Muscle layer of duodenum (tissue), 2 donors: ENCODE measurements at regions not wholly inside any gene's neighbourhood (a gene's known extent, or its start where the extent isn't known, plus 50 kb on each side); places are given as distances from the start of the nearest gene placed in this dataset.

ENCODE experiments used
- H3K27ac ChIP-seq: one replicate; pipeline ENCODE4 v1.7.0; 2013; ENCODE audit warnings: mild to moderate bottlenecking, low read length
- H3K27me3 ChIP-seq: one replicate; pipeline ENCODE4 v1.7.0; 2013; ENCODE audit warnings: low read depth, mild to moderate bottlenecking, control low read depth, low read length
- H3K36me3 ChIP-seq, 2 donors: one replicate each; pipeline ENCODE4 v1.7.0; 2013; ENCODE audit warnings: low read length in 2 of 2, control low read depth in 1 of 2, mild to moderate bottlenecking in 1 of 2; ENCODE audit not compliant: insufficient read depth in 2 of 2, control insufficient read depth in 1 of 2
- H3K4me1 ChIP-seq, 2 donors: one replicate each; pipeline ENCODE4 v1.7.0; 2013; ENCODE audit warnings: low read length in 2 of 2, mild to moderate bottlenecking in 2 of 2, control low read depth in 1 of 2, moderate library complexity in 1 of 2; ENCODE audit not compliant: insufficient read depth in 2 of 2, control insufficient read depth in 1 of 2
- H3K4me3 ChIP-seq, 2 donors: one replicate each; pipeline ENCODE4 v1.7.0; 2013; ENCODE audit warnings: low read length in 2 of 2, low read depth in 1 of 2, mild to moderate bottlenecking in 1 of 2
- H3K9me3 ChIP-seq, 2 donors: one replicate each; pipeline ENCODE4 v1.7.0; 2013; ENCODE audit warnings: low read length in 2 of 2, control low read depth in 1 of 2, mild to moderate bottlenecking in 1 of 2; ENCODE audit not compliant: control insufficient read depth in 1 of 2
- donor health status: healthy.

GRCh38 chr2:200165687-200166086 lies 140.8 kb upstream of the SPATS2L start:
- Histone ChIP-seq H3K4me3 (no peak overlapping the region), H3K9me3 (peaks cover 0 to 7% of the 10 kb centered on the region in 2 donors), H3K4me1 (no peaks in the 10 kb centered on the region), H3K36me3 (no peaks in the 10 kb centered on the region), H3K27ac (no peak overlapping the region), H3K27me3 (no peaks in the 10 kb centered on the region)

- no peak overlapping the region for H3K4me3 ChIP-seq
- no peak overlapping the region for H3K27ac ChIP-seq
- peaks cover 0 to 7% of the 10 kb centered on the region in 2 donors for H3K9me3 ChIP-seq
- no peaks in the 10 kb centered on the region for H3K4me1 ChIP-seq
- H3K36me3 ChIP-seq: no peaks in the 10 kb centered on the region
- no peaks in the 10 kb centered on the region for H3K27me3 ChIP-seq
Measured at GRCh38 chr2:200168641-200169555, 137.6 kb upstream of the SPATS2L start.

- Histone ChIP-seq H3K9me3 (peaks cover 0 to 7% of the 10 kb centered on the region in 2 donors), H3K36me3 (no peaks in the 10 kb centered on the region), H3K27ac (no peak overlapping the region), H3K4me3 (no peak overlapping the region), H3K27me3 (no peaks in the 10 kb centered on the region), H3K4me1 (no peaks in the 10 kb centered on the region)
Measured at GRCh38 chr2:200170221-200170620, 136.3 kb upstream of the SPATS2L start.

GRCh38 chr2:200171731-200172482 lies 134.6 kb upstream of the SPATS2L start:
- Histone ChIP-seq H3K27me3 (no peaks in the 10 kb centered on the region), H3K27ac (no peak overlapping the region), H3K4me3 (no peak overlapping the region), H3K9me3 (no peaks in the 10 kb centered on the region), H3K36me3 (no peaks in the 10 kb centered on the region), H3K4me1 (no peaks in the 10 kb centered on the region)

GRCh38 chr2:200172521-200172920 lies 134.0 kb upstream of the SPATS2L start:
- Histone ChIP-seq H3K27me3 (no peaks in the 10 kb centered on the region), H3K27ac (no peak overlapping the region), H3K36me3 (no peaks in the 10 kb centered on the region), H3K4me1 (no peaks in the 10 kb centered on the region), H3K4me3 (no peak overlapping the region), H3K9me3 (no peaks in the 10 kb centered on the region)

GRCh38 chr2:200172944-200173581 lies 133.4 kb upstream of the SPATS2L start:
- Histone ChIP-seq H3K27me3 (no peaks in the 10 kb centered on the region), H3K9me3 (no peaks in the 10 kb centered on the region), H3K4me1 (no peaks in the 10 kb centered on the region), H3K36me3 (no peaks in the 10 kb centered on the region), H3K4me3 (no peak overlapping the region), H3K27ac (no peak overlapping the region)

- Histone ChIP-seq H3K27me3 (no peaks in the 10 kb centered on the region), H3K4me1 (no peaks in the 10 kb centered on the region), H3K9me3 (no peaks in the 10 kb centered on the region), H3K36me3 (no peaks in the 10 kb centered on the region), H3K27ac (no peak overlapping the region), H3K4me3 (no peak overlapping the region)
Measured at GRCh38 chr2:200173691-200174090, 132.8 kb upstream of the SPATS2L start.

GRCh38 chr2:200174433-200175216 lies 131.9 kb upstream of the SPATS2L start:
- H3K4me3 ChIP-seq: no peak overlapping the region

GRCh38 chr2:200177971-200178911 lies 128.3 kb upstream of the SPATS2L start:
- Histone ChIP-seq H3K4me1 (no peaks in the 10 kb centered on the region), H3K36me3 (no peaks in the 10 kb centered on the region), H3K27ac (no peak overlapping the region), H3K27me3 (no peaks in the 10 kb centered on the region), H3K4me3 (no peak overlapping the region), H3K9me3 (no peaks in the 10 kb centered on the region)

More at GRCh38 chr2:200174433-200175216, 131.9 kb upstream of the SPATS2L start:
- Histone ChIP-seq H3K36me3 (no peaks in the 10 kb centered on the region), H3K27ac (no peak overlapping the region), H3K9me3 (no peaks in the 10 kb centered on the region), H3K4me1 (no peaks in the 10 kb centered on the region), H3K27me3 (no peaks in the 10 kb centered on the region)

- Histone ChIP-seq H3K27ac (no peak overlapping the region), H3K27me3 (no peaks in the 10 kb centered on the region), H3K36me3 (no peaks in the 10 kb centered on the region), H3K4me1 (no peaks in the 10 kb centered on the region), H3K4me3 (no peak overlapping the region), H3K9me3 (no peaks in the 10 kb centered on the region)
Measured at GRCh38 chr2:200179151-200179550, 127.3 kb upstream of the SPATS2L start.
